Kidney tubule cell (primary cell): ENCODE measurements at regions not wholly inside any gene's neighbourhood (a gene's known extent, or its start where the extent isn't known, plus 50 kb on each side); places are given as distances from the start of the nearest gene placed in this dataset.

Experiments
- DNase-seq: peaks from one replicate; pipeline ENCODE4 v3.0.0-alpha.2; 2018; ENCODE audit warnings: low spot score

GRCh38 chr16:86747761-86748160 is 169.4 kb downstream of the FOXL1 start:
- DNase-seq: no peak

GRCh38 chr16:86748652-86749051 is 170.3 kb downstream of the FOXL1 start:
- DNase-seq: no peak

DNA sequence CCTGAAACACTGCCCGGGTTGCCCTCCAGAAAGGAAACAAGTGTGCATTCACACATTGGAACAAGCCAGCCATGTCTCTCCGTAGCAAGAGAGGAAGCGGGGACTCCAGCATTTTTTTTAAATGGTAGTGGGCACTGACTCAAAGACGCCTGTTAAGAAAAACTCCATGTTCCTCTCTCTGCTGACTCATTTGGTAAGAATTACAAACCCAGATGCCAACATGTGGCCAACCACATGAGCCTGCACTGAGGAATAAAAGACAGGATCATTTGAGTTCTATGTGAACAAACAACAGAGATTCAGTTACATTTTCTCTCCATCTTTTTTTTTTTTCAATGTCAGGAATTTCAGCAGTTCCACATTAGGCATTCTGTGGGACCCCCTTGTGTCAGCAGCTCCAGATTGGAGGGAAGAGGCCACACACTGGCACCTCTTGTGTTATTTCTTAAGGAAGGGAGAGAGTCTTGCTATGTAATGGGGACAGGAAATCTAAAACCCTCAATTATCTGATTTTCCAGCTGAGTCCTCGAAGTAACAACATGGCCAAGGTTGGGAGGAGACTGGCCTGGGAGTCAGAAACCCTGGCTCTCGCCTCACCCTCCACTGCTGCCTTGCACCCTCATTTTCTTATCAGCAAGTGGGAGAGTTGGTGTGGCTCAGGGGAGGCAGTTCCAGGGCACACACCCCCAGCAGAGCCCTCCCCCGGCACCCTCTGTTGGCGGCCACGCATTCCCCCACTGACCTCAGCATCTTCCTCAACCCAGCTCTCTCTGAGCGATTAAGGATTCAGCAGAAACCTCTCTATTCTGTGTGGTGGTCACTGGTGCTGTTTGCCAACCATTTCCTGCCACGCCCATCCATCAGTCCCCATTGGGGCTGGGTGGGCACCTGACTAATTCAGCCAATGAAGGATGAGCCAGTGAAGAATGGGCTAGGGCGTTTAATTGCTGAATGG is 173.0 kb downstream of the FOXL1 start:
- DNase-seq: peak; percentile 82

DNA sequence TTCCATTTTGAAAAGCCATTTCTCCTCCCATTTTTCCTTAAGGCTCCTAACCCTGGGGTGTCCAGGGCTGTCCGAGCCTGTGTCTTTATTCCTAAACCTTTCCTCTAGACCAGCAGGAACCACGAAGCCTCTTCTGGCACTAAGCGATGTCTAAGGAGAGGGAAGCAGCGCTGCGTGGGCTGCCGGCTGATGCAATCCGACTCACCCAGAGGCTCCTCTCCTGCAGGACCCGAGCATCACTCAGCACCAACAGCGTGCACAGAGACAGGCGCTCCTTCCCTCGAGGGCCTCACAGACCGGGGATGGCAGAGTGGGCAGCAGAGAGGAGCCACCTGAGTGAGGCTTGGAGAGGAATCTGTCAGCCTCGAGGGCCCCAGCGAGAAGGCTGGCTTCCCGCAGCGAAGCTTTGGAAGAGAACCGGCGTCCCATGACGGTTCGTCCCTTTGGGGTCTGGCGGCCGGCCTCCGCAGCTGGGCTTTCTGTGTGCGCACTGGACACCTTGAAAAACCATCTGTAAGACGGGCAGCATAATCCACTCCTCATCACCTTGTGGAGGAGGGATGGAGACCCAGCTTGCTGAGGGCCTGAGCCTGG is 174.3 kb downstream of the FOXL1 start:
- no peak for DNase-seq

DNA sequence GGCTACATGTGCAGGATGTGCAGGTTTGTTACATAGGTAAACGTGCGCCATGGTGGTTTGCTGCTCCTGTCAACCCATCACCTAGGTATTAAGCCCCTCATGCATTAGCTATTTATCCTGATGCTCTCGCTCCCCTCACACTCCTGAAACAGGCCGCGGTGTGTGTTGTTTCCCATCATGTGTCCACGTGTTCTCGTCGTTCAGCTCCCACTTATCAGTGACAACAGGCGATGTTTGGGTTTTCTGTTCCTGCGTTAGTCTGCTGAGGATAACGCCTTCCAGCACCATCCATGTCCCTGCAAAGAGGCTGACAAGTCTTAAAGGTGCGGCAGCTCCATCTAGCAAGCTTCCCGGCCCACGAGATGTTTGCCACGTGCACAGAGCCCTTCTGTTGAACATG is 175.1 kb downstream of the FOXL1 start:
- DNase-seq: no peak

DNA sequence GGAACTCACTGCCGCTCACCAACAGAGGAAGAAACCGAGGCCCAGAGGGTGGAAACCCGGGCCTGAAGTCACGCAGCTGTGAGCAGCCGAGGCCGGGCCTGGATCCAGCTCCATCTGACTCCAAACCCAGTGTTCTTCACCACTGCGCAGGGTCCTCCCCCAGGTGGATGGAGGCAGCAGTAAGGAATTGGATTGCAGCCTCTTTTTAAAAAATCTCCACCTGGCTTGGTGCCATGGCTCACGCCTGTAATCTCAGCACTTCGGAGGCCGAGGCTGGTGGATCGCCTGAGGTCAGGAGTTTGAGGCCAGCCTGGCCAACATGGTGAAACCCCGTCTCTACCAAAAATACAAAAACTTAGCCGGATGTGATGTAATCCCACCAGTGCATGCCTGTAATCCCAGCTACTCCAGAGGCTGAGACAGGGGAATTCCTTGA is 177.2 kb downstream of the FOXL1 start:
- DNase-seq: peak; percentile 55

DNA sequence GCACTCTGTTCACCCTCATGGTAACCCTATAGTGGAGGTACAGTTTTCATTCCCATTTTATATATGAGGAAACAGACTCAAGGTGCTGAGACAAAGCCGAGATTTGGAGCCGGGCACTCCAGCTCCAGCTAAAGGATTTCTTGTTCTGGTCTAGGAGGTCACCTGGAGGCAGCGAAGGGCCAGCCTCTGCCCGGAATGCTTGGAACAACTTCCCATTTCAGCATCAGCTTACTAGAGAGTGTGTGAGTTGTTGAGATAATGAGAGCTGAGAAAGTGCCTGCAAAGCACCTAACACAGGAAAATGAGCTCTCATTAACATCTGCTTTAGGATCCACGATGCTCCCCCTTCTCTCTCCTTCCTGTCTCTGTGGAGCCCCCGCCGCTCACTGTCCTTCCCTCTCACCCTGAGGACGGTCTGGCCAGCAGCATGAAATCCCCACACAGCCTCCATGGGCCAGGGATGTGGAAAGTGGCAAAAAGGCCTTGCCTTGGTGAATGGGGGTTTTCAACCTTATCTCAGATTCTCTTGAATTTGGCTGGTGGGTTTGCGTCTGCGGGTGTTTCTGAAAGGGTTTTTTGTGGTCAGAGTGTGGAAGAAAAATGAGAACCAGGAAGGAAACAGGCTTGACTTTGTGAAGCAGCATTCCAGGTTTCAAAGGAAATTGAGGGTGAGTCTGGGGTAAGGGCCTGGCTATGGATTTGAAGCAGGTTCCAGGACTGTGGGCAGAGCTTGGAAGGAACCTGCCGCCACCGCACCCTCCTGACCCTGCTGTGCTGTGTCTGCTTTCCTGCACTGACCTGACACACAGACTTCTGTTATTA is 178.7 kb downstream of the FOXL1 start:
- DNase-seq: no peak

GRCh38 chr16:86757704-86758040 is 179.3 kb downstream of the FOXL1 start:
- DNase-seq: no peak

- no peak for DNase-seq
These were observed 180.6 kb downstream of the FOXL1 start for GRCh38 chr16:86758932-86759331.

GRCh38 chr16:86761111-86762031 is 183.0 kb downstream of the FOXL1 start:
- DNase-seq: peak; percentile 42

GRCh38 chr16:86762095-86762494 is 183.7 kb downstream of the FOXL1 start:
- no peak for DNase-seq

DNA sequence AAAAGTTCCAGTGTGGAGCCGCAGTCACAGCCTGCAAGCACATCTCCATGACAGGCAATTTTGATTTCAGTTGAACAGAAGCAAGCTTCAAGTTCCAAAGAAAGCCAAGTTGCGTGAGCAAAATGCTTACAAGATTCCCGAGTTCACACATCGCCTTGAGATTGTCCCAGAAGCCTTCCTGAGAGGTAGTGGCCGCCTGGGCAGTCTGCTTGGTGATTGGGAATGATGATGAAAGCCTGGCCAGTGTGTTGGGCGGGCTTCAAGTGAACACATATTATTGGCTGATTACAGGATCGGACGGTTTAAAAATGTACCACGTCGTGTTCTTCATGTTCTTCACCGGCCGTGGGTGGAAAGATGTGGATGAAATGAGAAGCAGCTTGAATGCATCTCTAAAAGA is 185.5 kb downstream of the FOXL1 start:
- no peak for DNase-seq

- DNase-seq: no peak
These were observed 186.2 kb downstream of the FOXL1 start for GRCh38 chr16:86764551-86764950.

DNA sequence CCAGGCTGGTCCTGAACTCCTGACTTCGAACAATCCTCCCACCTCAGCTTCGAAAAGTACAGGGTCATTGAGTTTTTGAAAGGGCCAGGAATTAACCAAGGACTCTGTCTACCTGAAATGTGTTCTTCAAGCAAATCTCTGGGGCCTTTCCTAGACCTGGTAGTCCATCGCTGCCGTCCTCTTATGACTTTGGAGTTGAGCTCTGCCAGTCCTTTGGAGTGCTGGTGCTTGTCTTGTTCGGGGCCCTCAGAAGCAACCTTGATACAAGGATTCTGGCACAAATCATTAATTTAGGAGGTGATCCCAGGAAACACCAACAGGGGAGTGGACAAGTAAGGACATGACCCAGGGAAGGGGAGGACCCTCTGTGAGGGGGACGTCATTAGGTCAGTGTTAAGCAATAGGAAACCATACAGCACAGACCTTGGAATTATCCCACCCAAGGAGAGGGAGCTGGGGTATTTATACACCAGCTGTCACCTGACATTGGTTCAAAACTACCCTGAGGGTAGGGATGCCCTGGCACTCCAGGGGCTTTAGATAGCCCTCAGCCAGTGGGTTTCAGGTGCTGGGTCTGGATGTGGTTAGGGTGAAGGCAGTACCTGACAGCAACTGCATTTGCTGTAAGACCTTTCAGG is 187.2 kb downstream of the FOXL1 start:
- no peak for DNase-seq

GRCh38 chr16:86766700-86767099 is 188.4 kb downstream of the FOXL1 start:
- DNase-seq: no peak

DNA sequence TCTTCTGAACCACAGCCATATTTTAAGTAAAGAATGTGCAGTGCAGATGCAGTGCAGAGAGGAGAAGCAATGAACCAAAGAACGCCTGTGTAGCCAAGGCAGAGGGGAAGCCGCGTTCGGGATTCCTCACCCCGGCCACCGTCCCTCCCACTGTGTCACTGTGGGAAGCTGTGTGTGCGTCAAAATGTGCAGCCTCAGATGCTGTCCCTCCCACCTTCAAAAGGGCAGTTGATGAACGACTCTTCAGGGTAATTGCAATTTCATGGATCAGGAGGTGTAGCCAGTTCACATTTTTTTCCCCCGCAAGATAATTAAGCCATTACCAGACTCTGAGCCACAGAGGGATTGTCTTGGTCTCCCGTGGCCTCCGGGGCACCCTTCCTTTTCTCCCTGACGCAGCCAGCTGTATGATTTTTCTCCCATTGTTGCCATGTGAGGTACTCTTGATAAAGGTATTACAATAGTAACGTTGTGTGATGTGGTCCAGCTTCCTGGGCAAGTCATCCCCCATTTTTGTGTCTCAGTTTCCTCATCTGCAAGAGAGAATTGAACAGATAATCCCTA is 190.0 kb downstream of the FOXL1 start:
- peak; percentile 67 for DNase-seq

DNA sequence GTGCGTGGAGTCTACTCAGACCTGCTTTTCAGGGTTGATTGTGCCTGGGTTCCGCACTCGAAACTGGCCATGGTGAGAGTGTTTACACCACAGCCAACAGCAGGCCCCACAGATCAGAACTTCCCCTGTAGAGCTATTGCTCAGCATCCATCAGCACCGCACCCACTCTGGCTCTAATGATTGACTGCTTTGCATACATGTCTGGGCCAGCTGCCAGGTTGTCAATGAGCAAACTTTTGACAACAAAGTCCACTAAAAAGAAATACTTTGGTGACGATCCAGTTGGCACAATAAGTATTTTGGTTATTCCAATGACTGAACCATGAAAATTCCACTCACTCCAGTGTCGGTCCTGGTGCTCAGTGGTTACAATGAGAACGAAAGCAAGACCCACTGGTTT is 190.7 kb downstream of the FOXL1 start:
- DNase-seq: peak; percentile 93

DNA sequence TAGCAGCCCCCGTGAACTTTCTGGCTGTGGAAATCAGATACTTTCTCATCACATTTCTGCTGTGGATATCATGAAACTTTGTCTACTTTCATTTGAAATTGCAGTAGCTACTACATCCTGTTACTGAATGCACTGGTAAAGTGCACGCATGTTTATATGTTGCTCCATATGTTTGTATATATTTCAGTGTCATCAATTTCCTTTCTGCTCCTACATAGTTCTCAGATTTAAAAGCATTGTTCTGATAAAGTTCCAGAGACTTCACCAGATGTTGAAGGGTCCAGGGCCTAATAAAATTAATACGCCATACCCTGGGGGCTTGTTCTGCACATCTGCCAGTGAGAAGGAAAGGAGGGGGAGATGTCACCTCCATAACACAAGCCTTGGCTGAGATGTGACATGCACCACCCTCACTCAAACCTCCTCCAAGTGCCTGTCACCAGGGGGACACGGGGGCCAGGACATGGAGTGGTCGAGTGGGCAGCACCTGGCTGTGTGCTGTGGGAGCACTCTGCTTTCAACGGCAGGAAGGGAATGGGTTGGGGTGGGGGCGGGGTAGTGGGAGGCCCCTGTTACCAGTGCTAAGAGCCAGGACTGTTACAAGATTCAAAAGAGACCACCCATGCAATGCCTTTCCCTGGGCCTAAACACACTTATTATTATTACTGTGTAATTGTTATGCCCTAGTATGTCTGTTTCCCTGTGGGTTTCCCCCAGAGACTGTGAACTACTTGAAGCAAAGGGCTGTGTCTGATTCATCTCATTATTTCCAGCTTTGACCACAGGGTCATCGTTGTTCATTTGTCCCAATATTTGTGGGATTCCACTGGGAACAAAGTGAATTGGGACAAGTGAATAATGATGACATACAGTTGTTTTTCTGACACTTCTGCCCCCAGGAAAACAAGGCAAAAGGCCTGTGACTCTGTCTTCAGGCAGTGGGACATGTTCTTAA is 193.4 kb downstream of the FOXL1 start:
- peak; percentile 68 for DNase-seq

- peak; percentile 96 for DNase-seq
These were observed 194.5 kb downstream of the FOXL1 start for GRCh38 chr16:86772671-86773353.
